CD14-positive monocyte (primary cell): ENCODE measurements at regions not wholly inside any gene's neighbourhood (a gene's known extent, or its start where the extent isn't known, plus 50 kb on each side); places are given as distances from the start of the nearest gene placed in this dataset.

Experiments used
- DNase-seq, 3 donors: peaks; one replicate each; pipeline ENCODE4 v3.0.0-alpha.2; 2011 to 2022
- H2AFZ ChIP-seq: 2 replicates; pipeline ENCODE4 v1.6.0; 2012; ENCODE audit warnings: mild to moderate bottlenecking, low read depth, low read length, inconsistent platforms; ENCODE audit not compliant: insufficient read depth, poor library complexity, severe bottlenecking
- H3K27ac ChIP-seq, 2 donors: 1 replicate in 1 of 2; 2 replicates in 1 of 2; pipeline ENCODE4 v1.5.1; 2012 to 2013; ENCODE audit warnings: low read length in 2 of 2, control low read depth in 1 of 2, inconsistent platforms in 1 of 2, low read depth in 1 of 2, mild to moderate bottlenecking in 1 of 2
- H3K27me3 ChIP-seq, 2 donors: one replicate each; pipeline versions ENCODE4 v1.6.0 to v1.6.1; 2011 to 2013; ENCODE audit warnings: low read length in 2 of 2; ENCODE audit not compliant: control insufficient read depth in 2 of 2, insufficient read depth in 2 of 2
- H3K36me3 ChIP-seq, 2 donors: replicated peaks in 1 of 2; 1 replicate in 1 of 2; 2 replicates in 1 of 2; pipeline versions ENCODE4 v1.5.1 to v1.6.1; 2012 to 2013; ENCODE audit warnings: low read length in 2 of 2, control low read depth in 1 of 2, inconsistent platforms in 1 of 2, mild to moderate bottlenecking in 1 of 2; ENCODE audit not compliant: insufficient read depth in 2 of 2, control insufficient read depth in 1 of 2
- H3K4me1 ChIP-seq, 2 donors: 1 replicate in 1 of 2; 2 replicates in 1 of 2; pipeline versions ENCODE4 v1.5.1 to v1.6.1; 2012 to 2013; ENCODE audit warnings: low read length in 2 of 2, control low read depth in 1 of 2, inconsistent platforms in 1 of 2, mild to moderate bottlenecking in 1 of 2, moderate library complexity in 1 of 2; ENCODE audit not compliant: insufficient read depth in 2 of 2, control insufficient read depth in 1 of 2
- H3K4me2 ChIP-seq: replicated peaks from 2 replicates; pipeline ENCODE3; 2012; ENCODE audit warnings: low read length, moderate library complexity, mild to moderate bottlenecking; ENCODE audit not compliant: poor library complexity, severe bottlenecking; ENCODE audit errors: extremely low read depth
- H3K4me3 ChIP-seq, 3 experiments: fragments of 200-600 bp in 1 of 3; sonication (generic) in 1 of 3; replicated peaks in 1 of 3; 1 replicate in 2 of 3; 2 replicates in 1 of 3; pipeline ENCODE4 v1.5.1; 2011 to 2013; ENCODE audit warnings: low read length in 3 of 3, mild to moderate bottlenecking in 3 of 3, control low read depth in 2 of 3, low read depth in 2 of 3, inconsistent platforms in 1 of 3, moderate library complexity in 1 of 3
- H3K79me2 ChIP-seq: 2 replicates; pipeline ENCODE4 v1.6.0; 2012; ENCODE audit warnings: mild to moderate bottlenecking, control low read depth, inconsistent platforms, low read length, moderate library complexity; ENCODE audit not compliant: insufficient read depth
- H3K9ac ChIP-seq: 2 replicates; pipeline ENCODE4 v1.6.0; 2017; ENCODE audit warnings: low read length, mild to moderate bottlenecking; ENCODE audit not compliant: insufficient read depth, poor library complexity, severe bottlenecking
- H3K9me3 ChIP-seq, 2 donors: replicated peaks in 1 of 2; 1 replicate in 1 of 2; 2 replicates in 1 of 2; pipeline versions ENCODE4 v1.5.1 to v1.6.1; 2012 to 2013; ENCODE audit warnings: low read length in 2 of 2, control low read depth in 1 of 2; ENCODE audit not compliant: control insufficient read depth in 1 of 2, insufficient read depth in 1 of 2
- H4K20me1 ChIP-seq: 2 replicates; pipeline ENCODE4 v1.6.0; 2012; ENCODE audit warnings: mild to moderate bottlenecking, low read length, control low read depth, moderate library complexity; ENCODE audit not compliant: insufficient read depth
- H3K27ac Mint-ChIP-seq, 7 donors: one replicate each; pipeline ENCODE4 v1.8.0; 2020; ENCODE audit warnings: mild to moderate bottlenecking in 7 of 7, mixed read lengths in 7 of 7, moderate library complexity in 6 of 7, inconsistent platforms in 2 of 7
- H3K27me3 Mint-ChIP-seq, 3 donors: one replicate each; pipeline ENCODE4 v1.8.0; 2021 to 2022; ENCODE audit warnings: low read depth in 3 of 3, mild to moderate bottlenecking in 3 of 3, mixed read lengths in 3 of 3, moderate library complexity in 3 of 3, inconsistent platforms in 1 of 3
- H3K36me3 Mint-ChIP-seq, 2 donors: one replicate each; pipeline ENCODE4 v1.8.0; 2020; ENCODE audit warnings: mixed read lengths in 2 of 2, inconsistent platforms in 1 of 2, mild to moderate bottlenecking in 1 of 2
- H3K4me1 Mint-ChIP-seq: one replicate; pipeline ENCODE4 v1.8.0; 2020; ENCODE audit warnings: mild to moderate bottlenecking, mixed read lengths
- H3K4me3 Mint-ChIP-seq, 2 donors: one replicate each; pipeline ENCODE4 v1.8.0; 2020; ENCODE audit warnings: mild to moderate bottlenecking in 2 of 2, mixed read lengths in 2 of 2, moderate library complexity in 1 of 2
- H3K9me3 Mint-ChIP-seq, 7 donors: one replicate each; pipeline ENCODE4 v1.8.0; 2020 to 2022; ENCODE audit warnings: mixed read lengths in 7 of 7, mild to moderate bottlenecking in 6 of 7, moderate library complexity in 6 of 7, inconsistent platforms in 2 of 7
- WGBS: methylation state at CpG from one replicate; pipeline ENCODE4 v1.1.5; 2013; ENCODE audit warnings: missing lambda C conversion rate; ENCODE audit not compliant: insufficient coverage; 5-methylcytosine and 5-hydroxymethylcytosine counted together
- intact Hi-C, 2 donors: fragments of 100-400 bp; cut with micrococcal nuclease; formaldehyde crosslinking; loops; one replicate each; pipeline versions ENCODE4 v1.15.0 to v1.15.1; 2023
- TF ChIP-seq, protein P1 (sequence below): fragments of 200-600 bp; IDR thresholded peaks from one replicate; pipeline ENCODE4 v1.8.0; 2022; ENCODE audit warnings: antibody characterized with exemption, mild to moderate bottlenecking

DNA sequence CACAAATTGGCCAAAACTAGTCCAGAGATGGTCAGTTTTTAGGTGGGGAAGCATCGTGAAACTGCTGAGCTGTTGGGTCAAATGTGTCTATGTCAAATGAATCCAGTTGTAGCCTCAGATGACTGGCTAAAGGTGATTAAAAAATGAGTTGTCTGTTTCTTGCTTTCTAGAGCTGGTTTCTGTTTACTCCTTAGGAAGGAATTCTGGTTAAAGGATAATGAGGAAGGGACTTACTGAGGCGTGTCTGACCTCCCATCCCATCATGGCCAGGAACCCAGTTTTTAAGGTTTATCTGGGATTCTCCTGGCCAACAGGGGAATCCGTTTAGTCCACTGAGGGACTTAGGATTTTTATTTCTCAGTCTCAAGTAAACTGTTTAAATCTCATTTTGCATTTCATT lies 256.5 kb downstream of the UQCRFS1 start:
- WGBS, result 100% methylated on average over 2 of the region's 3 CpGs
- H3K4me1 Mint-ChIP-seq, result no peaks in the 10 kb centered on the region
- intact Hi-C loops, result no loop called here

DNA sequence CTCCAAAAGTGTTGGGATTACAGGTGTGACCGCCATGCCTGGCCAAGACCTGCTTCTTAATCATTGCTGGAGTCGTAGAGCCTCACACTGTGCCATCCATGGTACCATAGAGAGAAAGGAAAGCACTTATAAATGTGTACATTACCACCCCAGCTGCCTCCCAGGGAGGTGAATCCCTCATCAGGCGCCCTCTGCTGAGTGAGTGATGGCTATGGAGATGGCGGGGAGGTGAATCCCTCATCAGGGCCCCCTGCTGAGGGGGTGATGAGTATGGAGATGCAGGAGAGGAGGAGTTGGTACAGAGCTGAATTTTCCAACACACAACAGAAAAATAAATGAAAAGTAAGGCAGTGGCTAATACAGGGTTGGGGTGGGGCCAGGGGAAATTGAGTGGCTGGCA lies 263.4 kb downstream of the UQCRFS1 start:
- Mint-ChIP-seq H3K27ac (no peak overlapping the region), H3K36me3 (no peaks in the 10 kb centered on the region), H3K9me3 (peaks cover 0 to 16% (median 11%) of the 10 kb centered on the region in 7 donors), H3K4me3 (no peak overlapping the region), H3K4me1 (no peaks in the 10 kb centered on the region), H3K27me3 (peaks cover 0 to 2% (median 2%) of the 10 kb centered on the region in 3 donors)
- H3K4me2 ChIP-seq, result no peak overlapping the region
- H2AFZ ChIP-seq, result no peak overlapping the region
- no peak overlapping the region for H3K27ac ChIP-seq
- TF ChIP-seq, protein P1, sequence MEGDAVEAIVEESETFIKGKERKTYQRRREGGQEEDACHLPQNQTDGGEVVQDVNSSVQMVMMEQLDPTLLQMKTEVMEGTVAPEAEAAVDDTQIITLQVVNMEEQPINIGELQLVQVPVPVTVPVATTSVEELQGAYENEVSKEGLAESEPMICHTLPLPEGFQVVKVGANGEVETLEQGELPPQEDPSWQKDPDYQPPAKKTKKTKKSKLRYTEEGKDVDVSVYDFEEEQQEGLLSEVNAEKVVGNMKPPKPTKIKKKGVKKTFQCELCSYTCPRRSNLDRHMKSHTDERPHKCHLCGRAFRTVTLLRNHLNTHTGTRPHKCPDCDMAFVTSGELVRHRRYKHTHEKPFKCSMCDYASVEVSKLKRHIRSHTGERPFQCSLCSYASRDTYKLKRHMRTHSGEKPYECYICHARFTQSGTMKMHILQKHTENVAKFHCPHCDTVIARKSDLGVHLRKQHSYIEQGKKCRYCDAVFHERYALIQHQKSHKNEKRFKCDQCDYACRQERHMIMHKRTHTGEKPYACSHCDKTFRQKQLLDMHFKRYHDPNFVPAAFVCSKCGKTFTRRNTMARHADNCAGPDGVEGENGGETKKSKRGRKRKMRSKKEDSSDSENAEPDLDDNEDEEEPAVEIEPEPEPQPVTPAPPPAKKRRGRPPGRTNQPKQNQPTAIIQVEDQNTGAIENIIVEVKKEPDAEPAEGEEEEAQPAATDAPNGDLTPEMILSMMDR, result no peak
- no peaks in the 10 kb centered on the region for H4K20me1 ChIP-seq
- H3K4me3 ChIP-seq, result no peak overlapping the region
- DNase-seq, result no peak
- no peaks in the 10 kb centered on the region for H3K4me1 ChIP-seq
- H3K36me3 ChIP-seq, result no peaks in the 10 kb centered on the region
- H3K9ac ChIP-seq, result no peak overlapping the region
- no CpG with 5 or more reads among the region's 4 CpGs for WGBS
- no peaks in the 10 kb centered on the region for H3K79me2 ChIP-seq
- intact Hi-C loops, result no loop called here
- no peaks in the 10 kb centered on the region for H3K27me3 ChIP-seq
- H3K9me3 ChIP-seq, result peaks cover 5 to 7% of the 10 kb centered on the region in 2 donors

More for the DNA sequence above, 256.5 kb downstream of the UQCRFS1 start:
- Histone ChIP-seq H4K20me1 (no peaks in the 10 kb centered on the region), H3K36me3 (no peaks in the 10 kb centered on the region), H3K4me3 (no peak overlapping the region), H3K4me2 (no peak overlapping the region), H3K9me3 (peaks cover 5 to 7% of the 10 kb centered on the region in 2 donors), H3K27ac (no peak overlapping the region), H3K9ac (no peak overlapping the region), H3K79me2 (no peaks in the 10 kb centered on the region), H3K27me3 (no peaks in the 10 kb centered on the region), H3K4me1 (no peaks in the 10 kb centered on the region), H2AFZ (no peak overlapping the region)
- Mint-ChIP-seq H3K36me3 (no peaks in the 10 kb centered on the region), H3K9me3 (peaks cover 0 to 18% (median 9%) of the 10 kb centered on the region in 7 donors), H3K27ac (no peak overlapping the region), H3K4me3 (no peak overlapping the region), H3K27me3 (peaks cover 0 to 2% (median 0%) of the 10 kb centered on the region in 3 donors)
- DNase-seq, result no peak
- TF ChIP-seq, protein P1, result no peak
